CD4-positive, alpha-beta memory T cell (primary cell): ENCODE measurements at regions not wholly inside any gene's neighbourhood (a gene's known extent, or its start where the extent isn't known, plus 50 kb on each side); places are given as distances from the start of the nearest gene placed in this dataset.

Source experiments
- CTCF ChIA-PET: fragments of 350-600 bp; sonication (Branson Sonifier 250); formaldehyde crosslinking; loops from one replicate; lab custom pipeline; 2021; ENCODE audit warnings: inconsistent platforms; ENCODE audit not compliant: partially characterized antibody; lab: Charles Lee
- POLR2A ChIA-PET: fragments of 350-600 bp; sonication (Branson Sonifier 250); formaldehyde crosslinking; loops from one replicate; lab custom pipeline; 2021; ENCODE audit not compliant: partially characterized antibody; lab: Charles Lee
- DNase-seq, 5 donors: peaks; one replicate each; pipeline versions ENCODE4 v3.0.0 to v3.0.0-alpha.2; 2020 to 2022; ENCODE audit warnings: mixed read lengths in 1 of 5
- H3K27ac ChIP-seq: one replicate; pipeline ENCODE4 v1.7.0; 2013; ENCODE audit warnings: low read depth, low read length
- H3K27me3 ChIP-seq: 2 replicates; pipeline ENCODE4 v1.7.0; 2013; ENCODE audit warnings: mild to moderate bottlenecking, low read length, moderate library complexity; ENCODE audit not compliant: insufficient read depth
- H3K36me3 ChIP-seq: 2 replicates; pipeline ENCODE4 v1.7.0; 2013; ENCODE audit warnings: mild to moderate bottlenecking, low read length, moderate library complexity; ENCODE audit not compliant: insufficient read depth
- H3K4me1 ChIP-seq: 2 replicates; pipeline ENCODE4 v1.7.0; 2013; ENCODE audit warnings: mild to moderate bottlenecking, low read length, moderate library complexity; ENCODE audit not compliant: insufficient read depth
- H3K4me3 ChIP-seq, 2 donors: one replicate each; pipeline ENCODE4 v1.7.0; 2013; ENCODE audit warnings: low read length in 2 of 2, mild to moderate bottlenecking in 1 of 2
- H3K9me3 ChIP-seq, 2 donors: one replicate each; pipeline ENCODE4 v1.7.0; 2013; ENCODE audit warnings: low read length in 2 of 2, control low read depth in 1 of 2; ENCODE audit not compliant: control insufficient read depth in 1 of 2
- H3K27ac Mint-ChIP-seq, 7 donors: one replicate each; pipeline ENCODE4 v1.8.0; 2020 to 2021; ENCODE audit warnings: mixed read lengths in 7 of 7, mild to moderate bottlenecking in 6 of 7, inconsistent platforms in 3 of 7, moderate library complexity in 3 of 7
- H3K27me3 Mint-ChIP-seq, 2 donors: one replicate each; pipeline ENCODE4 v1.8.0; 2020 to 2021; ENCODE audit warnings: mixed read lengths in 2 of 2
- H3K36me3 Mint-ChIP-seq, 2 donors: one replicate each; pipeline ENCODE4 v1.8.0; 2020 to 2021; ENCODE audit warnings: mixed read lengths in 2 of 2, inconsistent platforms in 1 of 2, mild to moderate bottlenecking in 1 of 2
- H3K4me1 Mint-ChIP-seq, 4 donors: one replicate each; pipeline ENCODE4 v1.8.0; 2020 to 2021; ENCODE audit warnings: mixed read lengths in 4 of 4, mild to moderate bottlenecking in 1 of 4
- H3K4me3 Mint-ChIP-seq, 8 donors: one replicate each; pipeline ENCODE4 v1.8.0; 2020 to 2021; ENCODE audit warnings: mixed read lengths in 8 of 8, mild to moderate bottlenecking in 7 of 8, moderate library complexity in 6 of 8, inconsistent platforms in 3 of 8
- H3K9me3 Mint-ChIP-seq, 8 donors: one replicate each; pipeline ENCODE4 v1.8.0; 2020 to 2021; ENCODE audit warnings: mixed read lengths in 8 of 8, mild to moderate bottlenecking in 5 of 8, inconsistent platforms in 3 of 8, moderate library complexity in 1 of 8
- intact Hi-C: fragments of 100-400 bp; cut with micrococcal nuclease; formaldehyde crosslinking; loops from one replicate; pipeline ENCODE4 v1.15.1; 2023

DNA sequence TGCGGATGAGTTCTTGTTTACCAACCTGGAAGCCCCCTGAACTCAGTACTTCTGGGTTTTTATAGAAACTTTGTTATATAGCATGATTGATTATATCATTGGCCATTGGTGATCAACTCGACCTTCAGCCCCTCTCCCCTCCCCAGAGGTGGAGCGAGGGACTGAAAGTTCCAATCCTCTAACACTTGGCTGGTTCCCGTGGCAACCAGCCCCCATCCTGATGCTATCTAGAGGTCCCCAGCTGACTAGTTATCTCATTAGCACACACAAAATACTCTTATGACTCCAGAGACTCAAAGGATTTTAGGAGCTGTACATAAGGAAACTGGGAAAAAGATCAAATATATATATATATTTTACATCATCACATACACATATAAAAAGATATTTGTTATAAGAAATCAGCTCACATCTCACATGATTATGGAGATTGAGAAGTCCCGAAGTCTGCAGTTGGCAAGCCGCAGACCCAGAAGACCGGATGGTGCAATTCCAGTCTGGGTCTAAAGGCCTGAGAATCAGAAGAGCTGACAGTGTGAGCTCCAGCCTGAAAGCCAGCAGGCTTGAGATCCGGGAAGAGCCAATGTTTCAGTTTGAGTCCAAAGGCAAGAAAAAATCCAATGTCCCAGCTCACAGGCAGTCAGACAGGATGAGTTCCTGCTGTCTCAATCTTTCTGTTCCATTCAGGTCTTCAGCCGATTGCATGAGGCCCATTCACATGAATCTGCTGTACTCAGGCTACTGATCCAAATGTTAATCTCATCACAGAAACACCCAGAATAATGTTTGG, 179.3 kb upstream of the DTNBP1 start:
- intact Hi-C loops: no loop called here
- Histone ChIP-seq H3K27ac (no peak overlapping the region), H3K4me1 (no peaks in the 10 kb centered on the region), H3K27me3 (no peaks in the 10 kb centered on the region), H3K36me3 (no peaks in the 10 kb centered on the region), H3K4me3 (no peak overlapping the region), H3K9me3 (no peaks in the 10 kb centered on the region)
- DNase-seq: no peak
- Mint-ChIP-seq H3K4me1 (no peaks in the 10 kb centered on the region), H3K36me3 (no peaks in the 10 kb centered on the region), H3K27me3 (peaks cover 7 to 9% of the 10 kb centered on the region in 2 donors), H3K9me3 (no peaks in the 10 kb centered on the region), H3K4me3 (no peak overlapping the region), H3K27ac (no peak overlapping the region)
- CTCF ChIA-PET: no interaction called here
- POLR2A ChIA-PET: no interaction called here

DNA sequence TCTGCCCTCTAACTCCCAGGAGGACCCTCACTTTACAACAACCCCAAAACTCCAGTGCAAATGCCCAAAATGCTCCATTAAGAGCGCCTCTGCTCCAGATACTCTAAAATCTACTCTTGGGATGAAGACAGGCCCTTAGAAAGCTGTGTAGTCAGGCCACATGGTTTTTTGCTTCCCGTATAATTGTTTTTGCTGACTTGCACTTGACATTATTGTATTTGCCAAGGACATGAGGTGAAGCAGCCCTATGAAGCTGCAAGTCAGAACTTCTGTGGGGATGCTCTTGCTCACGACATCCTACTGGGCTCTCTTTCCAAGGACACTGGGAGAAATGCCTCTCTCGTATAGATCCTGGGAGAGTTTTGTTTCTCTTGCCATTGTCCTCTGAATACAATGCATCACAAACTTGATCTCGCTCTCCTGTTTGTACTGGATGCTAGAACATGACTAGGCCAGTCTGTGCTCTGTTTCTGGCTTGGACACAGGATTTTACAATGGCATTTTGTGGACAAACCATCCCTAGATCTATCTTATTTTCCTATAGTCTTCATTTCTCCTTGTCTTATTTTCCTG, 177.2 kb upstream of the DTNBP1 start:
- Histone ChIP-seq H3K4me3 (no peak overlapping the region), H3K4me1 (no peaks in the 10 kb centered on the region), H3K36me3 (no peaks in the 10 kb centered on the region), H3K27me3 (no peaks in the 10 kb centered on the region), H3K27ac (no peak overlapping the region), H3K9me3 (no peaks in the 10 kb centered on the region)
- DNase-seq: no peak
- ChIA-PET CTCF (no interaction called here), POLR2A (no interaction called here)
- Mint-ChIP-seq H3K27me3 (peaks cover 10 to 12% of the 10 kb centered on the region in 2 donors), H3K27ac (no peak overlapping the region), H3K4me3 (no peak overlapping the region), H3K4me1 (no peaks in the 10 kb centered on the region), H3K9me3 (no peaks in the 10 kb centered on the region), H3K36me3 (no peaks in the 10 kb centered on the region)
- intact Hi-C loops: no loop called here

DNA sequence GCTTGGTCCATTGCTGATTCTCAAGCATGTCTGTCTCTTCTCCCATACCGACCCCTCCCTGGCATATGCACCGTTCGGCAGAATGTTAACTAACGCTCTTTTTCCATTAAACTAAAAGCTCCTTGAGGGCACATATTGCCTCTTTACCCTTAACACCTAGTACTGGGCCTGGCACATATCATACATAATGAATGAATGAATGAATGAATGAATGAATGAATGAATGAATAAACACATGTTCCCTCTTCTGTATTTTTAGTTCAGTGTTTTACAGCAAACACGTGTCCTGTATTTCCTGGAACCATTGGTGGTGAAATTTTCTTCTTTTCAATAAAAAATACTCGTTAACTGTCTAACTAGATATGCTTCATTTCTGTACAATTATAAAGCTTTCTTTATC, 174.4 kb upstream of the DTNBP1 start:
- CTCF ChIA-PET: no interaction called here
- intact Hi-C loops: no loop called here

DNA sequence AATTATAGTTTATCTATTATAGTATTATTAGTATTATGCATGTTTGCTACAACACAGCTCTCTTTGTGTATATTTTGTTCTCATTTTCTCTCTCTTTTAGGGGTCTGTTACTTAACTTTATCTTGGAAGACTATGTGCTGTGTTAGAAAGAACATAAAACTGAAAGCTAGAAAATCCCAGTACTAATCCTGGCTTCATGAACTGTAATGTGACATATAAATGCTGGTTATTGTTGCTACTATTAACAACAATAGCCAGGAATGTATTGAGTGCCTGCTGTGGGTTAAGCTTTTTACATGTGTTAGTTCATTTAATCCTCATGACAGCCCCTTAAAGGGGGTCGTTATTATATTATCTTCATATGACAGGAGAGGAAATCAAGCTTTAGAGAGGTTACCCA, 170.0 kb upstream of the DTNBP1 start:
- Mint-ChIP-seq H3K4me1 (no peaks in the 10 kb centered on the region), H3K27me3 (peaks cover 3 to 10% of the 10 kb centered on the region in 2 donors), H3K27ac (no peak overlapping the region), H3K4me3 (no peak overlapping the region), H3K9me3 (no peaks in the 10 kb centered on the region), H3K36me3 (no peaks in the 10 kb centered on the region)
- intact Hi-C loops: no loop called here
- H3K4me1 ChIP-seq: no peaks in the 10 kb centered on the region
- H3K9me3 ChIP-seq: no peaks in the 10 kb centered on the region
- H3K27me3 ChIP-seq: no peaks in the 10 kb centered on the region
- CTCF ChIA-PET: interaction anchor here (0.9 to 1.6 kb wide), 3 partner anchors 15 to 350 kb away, joined by 3 to 4 read pairs (median 3); no protein-coding TSS in a partner anchor
- POLR2A ChIA-PET: no interaction called here
- H3K4me3 ChIP-seq: no peak overlapping the region
- H3K27ac ChIP-seq: no peak overlapping the region
- H3K36me3 ChIP-seq: no peaks in the 10 kb centered on the region
- no peak for DNase-seq

More for the DNA sequence above, 174.4 kb upstream of the DTNBP1 start:
- DNase-seq: no peak
- no peak overlapping the region for H3K4me3 ChIP-seq
- H3K27me3 ChIP-seq: no peaks in the 10 kb centered on the region
- Mint-ChIP-seq H3K9me3 (no peaks in the 10 kb centered on the region), H3K4me3 (no peak overlapping the region), H3K4me1 (no peaks in the 10 kb centered on the region), H3K27ac (no peak overlapping the region), H3K27me3 (peaks cover 10 to 16% of the 10 kb centered on the region in 2 donors), H3K36me3 (no peaks in the 10 kb centered on the region)
- no peaks in the 10 kb centered on the region for H3K36me3 ChIP-seq
- H3K4me1 ChIP-seq: no peaks in the 10 kb centered on the region
- POLR2A ChIA-PET: no interaction called here
- H3K9me3 ChIP-seq: no peaks in the 10 kb centered on the region
- no peak overlapping the region for H3K27ac ChIP-seq

DNA sequence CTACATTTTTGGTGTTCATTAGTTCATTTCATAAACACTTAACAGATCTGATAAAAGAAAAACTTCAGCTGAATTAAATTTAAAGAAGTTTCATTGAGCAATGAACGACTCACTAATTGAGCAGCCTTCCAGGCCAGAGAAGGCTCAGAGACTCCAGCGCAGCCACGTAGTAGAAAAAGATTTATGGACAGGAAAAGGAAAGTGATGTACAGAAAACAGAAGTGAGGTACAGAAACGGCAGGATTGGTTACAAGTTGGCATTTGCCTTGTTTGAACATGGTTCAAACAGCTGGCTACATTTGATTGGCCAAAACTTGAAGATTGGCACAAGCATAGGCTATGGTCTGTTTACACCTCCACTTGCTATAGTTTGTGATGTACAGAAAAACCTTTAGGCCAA, 166.3 kb upstream of the DTNBP1 start:
- intact Hi-C loops: no loop called here
- Mint-ChIP-seq H3K9me3 (no peaks in the 10 kb centered on the region), H3K27me3 (peaks cover 2 to 16% of the 10 kb centered on the region in 2 donors), H3K4me3 (no peak overlapping the region), H3K27ac (no peak overlapping the region), H3K36me3 (no peaks in the 10 kb centered on the region), H3K4me1 (no peaks in the 10 kb centered on the region)
- Histone ChIP-seq H3K36me3 (no peaks in the 10 kb centered on the region), H3K9me3 (no peaks in the 10 kb centered on the region), H3K4me1 (no peaks in the 10 kb centered on the region), H3K27me3 (no peaks in the 10 kb centered on the region), H3K27ac (no peak overlapping the region), H3K4me3 (no peak overlapping the region)
- ChIA-PET POLR2A (no interaction called here), CTCF (no interaction called here)
- no peak for DNase-seq

DNA sequence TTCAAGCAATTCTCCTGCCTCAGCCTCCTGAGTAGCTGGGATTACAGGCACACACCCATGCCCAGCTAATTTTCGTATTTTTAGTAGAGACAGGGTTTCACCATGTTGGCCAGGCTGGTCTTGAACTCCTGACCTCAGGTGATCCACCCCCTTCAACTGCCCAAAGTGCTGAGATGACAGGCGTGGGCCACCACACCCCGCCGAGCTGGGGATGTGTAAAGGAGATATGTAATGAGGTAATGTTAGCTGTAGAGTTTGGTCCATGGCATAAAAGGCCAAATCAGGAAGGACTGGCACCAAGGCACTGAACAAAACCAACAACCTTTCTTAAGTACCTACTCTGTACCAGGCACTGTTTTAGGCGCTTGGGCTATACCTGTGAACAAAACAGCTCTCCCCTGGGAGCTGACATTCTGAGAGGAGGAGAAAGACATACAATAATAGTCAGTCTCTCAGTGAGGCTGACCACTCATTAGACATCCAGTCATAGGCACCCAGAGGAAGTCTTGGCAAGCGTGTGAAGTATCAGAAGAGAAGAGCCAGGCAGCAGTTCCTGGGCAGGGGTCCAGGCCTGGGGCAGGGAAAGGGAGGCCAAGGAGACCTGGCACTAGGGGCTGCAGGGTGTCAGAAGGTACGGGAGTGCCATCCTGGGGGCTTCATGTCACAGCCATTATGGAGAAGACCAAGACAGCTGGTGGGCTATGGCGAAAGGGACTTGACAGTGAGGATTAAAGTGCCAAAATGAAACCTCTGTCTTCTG, 164.8 kb upstream of the DTNBP1 start:
- Histone ChIP-seq H3K4me1 (no peaks in the 10 kb centered on the region), H3K9me3 (no peaks in the 10 kb centered on the region), H3K27ac (no peak overlapping the region), H3K36me3 (no peaks in the 10 kb centered on the region), H3K27me3 (no peaks in the 10 kb centered on the region), H3K4me3 (no peak overlapping the region)
- DNase-seq: no peak
- H3K4me3 Mint-ChIP-seq: no peak overlapping the region
- intact Hi-C loops: no loop called here
- H3K36me3 Mint-ChIP-seq: no peaks in the 10 kb centered on the region
- no peaks in the 10 kb centered on the region for H3K9me3 Mint-ChIP-seq
- H3K27ac Mint-ChIP-seq: no peak overlapping the region
- peaks cover 11 to 16% of the 10 kb centered on the region in 2 donors for H3K27me3 Mint-ChIP-seq
- POLR2A ChIA-PET: no interaction called here
- no peaks in the 10 kb centered on the region for H3K4me1 Mint-ChIP-seq
- CTCF ChIA-PET: no interaction called here

DNA sequence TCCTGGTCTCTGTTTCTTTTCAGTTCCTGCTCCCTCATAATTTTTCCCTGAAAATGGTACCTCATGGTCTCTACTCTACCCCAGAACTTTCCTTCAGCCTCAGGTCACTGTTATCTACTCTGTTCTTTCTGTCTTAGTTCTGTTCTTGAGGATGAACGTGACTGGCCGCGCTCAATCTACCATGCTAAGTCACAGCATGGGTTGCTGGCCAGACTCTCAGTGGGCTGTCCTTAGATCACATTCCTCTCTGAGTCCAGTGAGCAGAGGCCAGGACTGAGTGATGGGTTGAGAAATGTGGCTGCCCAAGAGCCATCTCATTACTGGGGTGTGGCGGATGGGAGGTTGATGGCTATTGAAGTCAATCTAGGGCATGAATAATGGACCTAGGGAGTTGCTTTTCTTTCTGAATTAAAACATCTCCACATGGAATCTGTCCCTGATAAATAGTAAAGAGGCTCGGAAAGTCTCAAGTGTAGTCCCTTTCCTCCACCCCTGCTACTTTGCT, 164.0 kb upstream of the DTNBP1 start:
- Histone ChIP-seq H3K27ac (no peak overlapping the region), H3K4me1 (no peaks in the 10 kb centered on the region), H3K9me3 (no peaks in the 10 kb centered on the region), H3K4me3 (no peak overlapping the region), H3K36me3 (no peaks in the 10 kb centered on the region), H3K27me3 (no peaks in the 10 kb centered on the region)
- H3K4me1 Mint-ChIP-seq: no peaks in the 10 kb centered on the region
- intact Hi-C loops: no loop called here
- H3K27ac Mint-ChIP-seq: no peak overlapping the region
- H3K36me3 Mint-ChIP-seq: no peaks in the 10 kb centered on the region
- H3K27me3 Mint-ChIP-seq: peaks cover 11 to 18% of the 10 kb centered on the region in 2 donors
- H3K4me3 Mint-ChIP-seq: no peak overlapping the region
- POLR2A ChIA-PET: no interaction called here
- no peaks in the 10 kb centered on the region for H3K9me3 Mint-ChIP-seq
- CTCF ChIA-PET: no interaction called here
- no peak for DNase-seq
